Trophoblast cell (in vitro differentiated cells and primary cell): ENCODE measurements at regions not wholly inside any gene's neighbourhood (a gene's known extent, or its start where the extent isn't known, plus 50 kb on each side); places are given as distances from the start of the nearest gene placed in this dataset.
"Not testable (repeated sequence)": the region's sequence is repeated elsewhere in the genome, so short reads cannot be mapped to it uniquely, and the experiment has no call there.

ENCODE experiments used
- DNase-seq, 2 donors: peaks; one replicate each; pipeline ENCODE4 v3.0.0-alpha.2; 2016
- H2AFZ ChIP-seq: 2 replicates; pipeline ENCODE4 v1.6.1; 2013; ENCODE audit warnings: low read length, moderate library complexity, mild to moderate bottlenecking; ENCODE audit not compliant: insufficient read depth, poor library complexity
- H2AK5ac ChIP-seq: 2 replicates; pipeline ENCODE4 v1.6.1; 2013; ENCODE audit warnings: mild to moderate bottlenecking, low read length
- H2BK120ac ChIP-seq: 2 replicates; pipeline ENCODE4 v1.6.1; 2013; ENCODE audit warnings: low read length, mild to moderate bottlenecking, moderate library complexity; ENCODE audit not compliant: insufficient read depth, poor library complexity
- H2BK12ac ChIP-seq: 2 replicates; pipeline ENCODE4 v1.6.1; 2013; ENCODE audit warnings: mild to moderate bottlenecking, low read length, moderate library complexity
- H2BK5ac ChIP-seq: 2 replicates; pipeline ENCODE4 v1.6.1; 2013; ENCODE audit warnings: low read length, low read depth, moderate library complexity, mild to moderate bottlenecking; ENCODE audit not compliant: poor library complexity
- H3K14ac ChIP-seq: 2 replicates; pipeline ENCODE4 v1.6.1; 2013; ENCODE audit warnings: mild to moderate bottlenecking, low read length
- H3K18ac ChIP-seq: 2 replicates; pipeline ENCODE4 v1.6.1; 2013; ENCODE audit warnings: mild to moderate bottlenecking, low read length
- H3K23ac ChIP-seq: 2 replicates; pipeline ENCODE4 v1.6.1; 2013; ENCODE audit warnings: low read length
- H3K27ac ChIP-seq: 2 replicates; pipeline ENCODE4 v1.5.1; 2013; ENCODE audit warnings: low read depth, mild to moderate bottlenecking, inconsistent platforms, low read length, moderate library complexity
- H3K27me3 ChIP-seq: 2 replicates; pipeline ENCODE4 v1.6.1; 2013; ENCODE audit warnings: inconsistent platforms, mild to moderate bottlenecking, low read length, moderate library complexity; ENCODE audit not compliant: insufficient read depth
- H3K36me3 ChIP-seq, 2 experiments: 1 replicate in 1 of 2; 2 replicates in 1 of 2; pipeline ENCODE4 v1.6.1; 2013; ENCODE audit warnings: low read length in 2 of 2, mild to moderate bottlenecking in 2 of 2, moderate library complexity in 1 of 2; ENCODE audit not compliant: insufficient read depth in 2 of 2, control insufficient read depth in 1 of 2
- H3K4ac ChIP-seq: 2 replicates; pipeline ENCODE4 v1.6.1; 2013; ENCODE audit warnings: low read depth, mild to moderate bottlenecking, low read length, moderate library complexity
- H3K4me1 ChIP-seq, 2 experiments: 1 replicate in 1 of 2; 2 replicates in 1 of 2; pipeline ENCODE4 v1.6.1; 2013; ENCODE audit warnings: low read length in 2 of 2, mild to moderate bottlenecking in 2 of 2, moderate library complexity in 1 of 2; ENCODE audit not compliant: insufficient read depth in 2 of 2, control insufficient read depth in 1 of 2
- H3K4me2 ChIP-seq: 2 replicates; pipeline ENCODE4 v1.6.1; 2013; ENCODE audit warnings: inconsistent platforms, mild to moderate bottlenecking, low read length, moderate library complexity
- H3K4me3 ChIP-seq: 2 replicates; pipeline ENCODE4 v1.5.1; 2013; ENCODE audit warnings: mild to moderate bottlenecking, low read depth, low read length, inconsistent platforms
- H3K79me1 ChIP-seq: one replicate; pipeline ENCODE4 v1.6.1; 2013; ENCODE audit warnings: low read length
- H3K79me2 ChIP-seq: 2 replicates; pipeline ENCODE4 v1.6.1; 2013; ENCODE audit warnings: low read length, mild to moderate bottlenecking; ENCODE audit not compliant: control insufficient read depth, insufficient read depth, poor library complexity
- H3K9ac ChIP-seq: 2 replicates; pipeline ENCODE4 v1.6.1; 2013; ENCODE audit warnings: mild to moderate bottlenecking, low read length
- H3K9me3 ChIP-seq: 2 replicates; pipeline ENCODE4 v1.6.1; 2013; ENCODE audit warnings: low read depth, mild to moderate bottlenecking, control low read depth, inconsistent platforms, low read length; ENCODE audit not compliant: insufficient read depth
- H4K12ac ChIP-seq: 2 replicates; pipeline ENCODE4 v1.6.1; 2013; ENCODE audit warnings: low read depth, mild to moderate bottlenecking, low read length, moderate library complexity
- H4K8ac ChIP-seq: 2 replicates; pipeline ENCODE4 v1.6.1; 2013; ENCODE audit warnings: low read depth, mild to moderate bottlenecking, low read length, moderate library complexity
- H4K91ac ChIP-seq: one replicate; pipeline ENCODE4 v1.6.1; 2013; ENCODE audit warnings: low read depth, mild to moderate bottlenecking, low read length, moderate library complexity
- WGBS: extraction: QIAGEN DNeasy Blood & Tissue Kit; methylation state at CpG from one replicate; pipeline ENCODE4 v1.1.7; 2013; ENCODE audit warnings: missing lambda C conversion rate; ENCODE audit not compliant: insufficient read length, insufficient coverage; ENCODE audit errors: extremely low coverage; 5-methylcytosine and 5-hydroxymethylcytosine counted together

- no peak overlapping the region for H3K4me2 ChIP-seq
- no peak overlapping the region for H2BK5ac ChIP-seq
- peaks cover 4% of the 10 kb centered on the region for H3K9me3 ChIP-seq
- no peak overlapping the region for H4K12ac ChIP-seq
- H3K14ac ChIP-seq = no peak overlapping the region
- H3K4me1 ChIP-seq = no peaks in the 10 kb centered on the region
- no peak overlapping the region for H2BK120ac ChIP-seq
- no peaks in the 10 kb centered on the region for H3K79me2 ChIP-seq
- H4K8ac ChIP-seq = no peak overlapping the region
- H3K27me3 ChIP-seq = peaks cover 5% of the 10 kb centered on the region
- no peak overlapping the region for H4K91ac ChIP-seq
- no peak overlapping the region for H3K4ac ChIP-seq
- no peak overlapping the region for H3K9ac ChIP-seq
- no peak overlapping the region for H2AK5ac ChIP-seq
- no peak overlapping the region for H3K27ac ChIP-seq
- H3K79me1 ChIP-seq = no peaks in the 10 kb centered on the region
- no peak overlapping the region for H2BK12ac ChIP-seq
- H2AFZ ChIP-seq = no peak overlapping the region
- H3K23ac ChIP-seq = no peak overlapping the region
- WGBS = no CpG with 5 or more reads among the region's 4 CpGs
- H3K4me3 ChIP-seq = no peak overlapping the region
- no peaks in the 10 kb centered on the region for H3K36me3 ChIP-seq
- no peak overlapping the region for H3K18ac ChIP-seq
- DNase-seq = peak; percentile 17 to 25
These were observed 64.6 kb upstream of the AK4 start for GRCh38 chr1:65083263-65083896.

DNA sequence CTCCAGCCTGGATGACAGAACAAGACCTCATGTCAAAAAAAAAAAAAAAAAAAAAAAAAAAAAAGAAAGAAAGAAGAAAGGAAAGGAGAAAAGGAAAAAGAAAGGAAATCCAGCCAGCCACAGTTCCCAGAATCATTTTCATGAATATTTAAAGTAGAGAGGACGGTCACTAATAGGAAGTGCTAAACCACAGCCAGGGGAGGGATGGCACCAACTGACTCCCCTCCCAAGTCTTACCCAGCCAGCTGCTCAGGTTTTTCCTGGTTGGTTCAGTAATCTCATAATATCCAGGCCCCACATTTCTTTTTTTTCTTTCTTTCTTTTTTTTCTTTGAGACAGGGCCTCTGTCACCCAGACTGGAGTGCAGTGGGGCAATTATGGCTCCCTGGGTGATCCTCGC is 63.9 kb upstream of the AK4 start:
- Histone ChIP-seq H2BK120ac (no peak overlapping the region), H3K9ac (no peak overlapping the region), H3K79me2 (no peaks in the 10 kb centered on the region), H4K12ac (no peak overlapping the region), H4K91ac (no peak overlapping the region), H3K4ac (no peak overlapping the region), H4K8ac (no peak overlapping the region), H2AK5ac (no peak overlapping the region), H3K27ac (no peak overlapping the region), H3K79me1 (no peaks in the 10 kb centered on the region), H3K9me3 (peaks cover 4% of the 10 kb centered on the region), H3K23ac (no peak overlapping the region), H3K4me2 (no peak overlapping the region), H3K4me3 (no peak overlapping the region), H2BK12ac (no peak overlapping the region), H2AFZ (no peak overlapping the region), H3K18ac (no peak overlapping the region), H3K4me1 (no peaks in the 10 kb centered on the region), H2BK5ac (no peak overlapping the region), H3K14ac (no peak overlapping the region), H3K36me3 (no peaks in the 10 kb centered on the region), H3K27me3 (peaks cover 9% of the 10 kb centered on the region)
- no CpG with 5 or more reads among the region's 2 CpGs for WGBS
- DNase-seq = no peak

DNA sequence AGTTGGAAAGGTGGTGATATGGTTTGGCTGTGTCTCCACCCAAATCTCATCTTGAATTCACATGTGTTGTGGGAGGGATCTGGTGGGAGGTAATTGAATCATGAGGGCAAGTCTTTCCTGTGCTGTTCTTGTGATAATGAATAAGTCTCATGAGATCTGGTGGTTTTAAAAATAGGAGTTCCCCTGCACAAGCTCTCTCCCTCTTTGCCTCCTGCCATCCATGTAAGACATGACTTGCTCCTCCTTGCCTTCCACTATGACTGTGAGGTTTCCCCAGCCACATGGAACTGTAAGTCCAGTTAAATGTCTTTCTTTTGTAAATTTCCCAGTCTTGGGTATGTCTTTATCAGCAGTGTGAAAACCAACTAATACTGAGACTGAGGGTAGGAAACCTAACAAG is 60.5 kb upstream of the AK4 start:
- not testable (repeated sequence) for H3K79me2 ChIP-seq, H3K36me3 ChIP-seq, H3K4me1 ChIP-seq, H2BK120ac ChIP-seq, H3K4me2 ChIP-seq, H3K9me3 ChIP-seq, H2AK5ac ChIP-seq, H3K23ac ChIP-seq, H2AFZ ChIP-seq, H4K8ac ChIP-seq, H3K4me3 ChIP-seq, H2BK12ac ChIP-seq, H3K4ac ChIP-seq, H3K18ac ChIP-seq, H3K14ac ChIP-seq, H4K12ac ChIP-seq, H3K79me1 ChIP-seq, H4K91ac ChIP-seq, DNase-seq, H3K9ac ChIP-seq, H3K27ac ChIP-seq, H2BK5ac ChIP-seq
- peaks cover 14% of the 10 kb centered on the region for H3K27me3 ChIP-seq

DNA sequence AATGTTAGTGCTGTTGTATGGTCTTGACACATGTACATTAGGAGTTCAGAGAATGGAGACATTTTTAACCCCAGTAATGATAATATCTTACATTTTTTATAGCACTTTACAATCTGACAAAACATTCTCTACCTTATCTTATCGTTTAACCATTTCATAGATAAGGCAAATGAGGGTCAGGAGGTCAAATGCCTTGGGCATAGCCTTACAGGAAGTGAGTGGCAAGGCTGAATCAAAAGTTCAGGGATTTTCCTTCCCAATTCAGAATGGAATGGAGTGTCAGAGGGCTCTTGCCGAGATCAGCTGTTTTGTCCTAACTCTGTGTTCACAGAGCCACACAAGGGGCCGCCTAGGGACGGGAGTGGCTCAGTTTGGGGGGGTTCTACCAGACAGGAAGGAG is 57.6 kb upstream of the AK4 start:
- H3K14ac ChIP-seq = no peak overlapping the region
- H3K4ac ChIP-seq = no peak overlapping the region
- no peak overlapping the region for H4K91ac ChIP-seq
- no peak overlapping the region for H3K9ac ChIP-seq
- peak in 1 of 2 donors; percentile 64 for DNase-seq
- H3K27ac ChIP-seq = no peak overlapping the region
- H3K36me3 ChIP-seq = no peaks in the 10 kb centered on the region
- no CpG with 5 or more reads among the region's 4 CpGs for WGBS
- peaks cover 0 to 2% of the 10 kb centered on the region in 2 experiments for H3K4me1 ChIP-seq
- H3K18ac ChIP-seq = no peak overlapping the region
- no peak overlapping the region for H2BK120ac ChIP-seq
- no peaks in the 10 kb centered on the region for H3K79me2 ChIP-seq
- no peak overlapping the region for H4K8ac ChIP-seq
- H2AFZ ChIP-seq = no peak overlapping the region
- no peak overlapping the region for H3K4me3 ChIP-seq
- peaks cover 4% of the 10 kb centered on the region for H3K9me3 ChIP-seq
- H3K79me1 ChIP-seq = no peaks in the 10 kb centered on the region
- no peak overlapping the region for H2BK12ac ChIP-seq
- H3K23ac ChIP-seq = no peak overlapping the region
- no peak overlapping the region for H4K12ac ChIP-seq
- H2AK5ac ChIP-seq = no peak overlapping the region
- peaks cover 16% of the 10 kb centered on the region for H3K27me3 ChIP-seq
- no peak overlapping the region for H3K4me2 ChIP-seq
- no peak overlapping the region for H2BK5ac ChIP-seq
